IPS-20b (cell line): ENCODE measurements at regions not wholly inside any gene's neighbourhood (a gene's known extent, or its start where the extent isn't known, plus 50 kb on each side); places are given as distances from the start of the nearest gene placed in this dataset.

Experiments used
- H3K27ac ChIP-seq: one replicate; pipeline ENCODE4 v1.5.1; 2013; ENCODE audit warnings: low read length
- H3K27me3 ChIP-seq: 2 replicates; pipeline ENCODE4 v1.6.1; 2013; ENCODE audit warnings: mild to moderate bottlenecking, low read length, inconsistent platforms; ENCODE audit not compliant: insufficient read depth
- H3K36me3 ChIP-seq: 2 replicates; pipeline ENCODE4 v1.6.1; 2013; ENCODE audit warnings: low read depth, mild to moderate bottlenecking, inconsistent platforms, low read length, moderate library complexity; ENCODE audit not compliant: insufficient read depth
- H3K4me1 ChIP-seq: 2 replicates; pipeline ENCODE4 v1.6.1; 2013; ENCODE audit warnings: mild to moderate bottlenecking, control low read depth, inconsistent platforms, low read length, moderate library complexity; ENCODE audit not compliant: insufficient read depth
- H3K4me3 ChIP-seq: 2 replicates; pipeline ENCODE4 v1.5.1; 2013; ENCODE audit warnings: mild to moderate bottlenecking, low read length, inconsistent platforms
- H3K9ac ChIP-seq: 2 replicates; pipeline ENCODE4 v1.6.1; 2013; ENCODE audit warnings: low read depth, mild to moderate bottlenecking, inconsistent platforms, low read length, moderate library complexity
- H3K9me3 ChIP-seq: 2 replicates; pipeline ENCODE4 v1.6.1; 2013; ENCODE audit warnings: mild to moderate bottlenecking, low read depth, low read length, inconsistent platforms; ENCODE audit not compliant: insufficient read depth

DNA sequence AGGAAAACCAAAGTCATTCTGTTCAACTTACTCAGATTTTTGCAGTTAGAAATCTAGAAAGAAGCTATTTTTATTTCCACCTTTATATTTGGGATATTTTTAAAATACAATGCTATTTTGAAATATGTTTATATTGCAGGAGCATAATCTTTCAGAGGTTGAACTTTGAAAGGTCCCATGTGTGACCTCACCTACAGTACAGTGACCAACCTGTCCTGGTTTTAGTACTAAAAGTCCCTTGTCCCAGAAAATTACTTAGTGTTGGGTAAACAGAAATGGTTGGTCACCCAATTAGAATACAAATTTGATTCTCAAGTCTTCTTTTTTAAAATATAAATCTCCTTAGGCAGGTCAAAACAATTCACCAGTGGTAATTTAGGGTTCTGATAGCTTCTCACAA lies 141.6 kb upstream of the FRMD4B start:
- no peaks in the 10 kb centered on the region for H3K4me1 ChIP-seq
- no peak overlapping the region for H3K4me3 ChIP-seq
- no peak overlapping the region for H3K27ac ChIP-seq
- H3K27me3 ChIP-seq, result no peaks in the 10 kb centered on the region
- H3K9ac ChIP-seq, result no peak overlapping the region
- no peaks in the 10 kb centered on the region for H3K36me3 ChIP-seq
- H3K9me3 ChIP-seq, result no peaks in the 10 kb centered on the region

DNA sequence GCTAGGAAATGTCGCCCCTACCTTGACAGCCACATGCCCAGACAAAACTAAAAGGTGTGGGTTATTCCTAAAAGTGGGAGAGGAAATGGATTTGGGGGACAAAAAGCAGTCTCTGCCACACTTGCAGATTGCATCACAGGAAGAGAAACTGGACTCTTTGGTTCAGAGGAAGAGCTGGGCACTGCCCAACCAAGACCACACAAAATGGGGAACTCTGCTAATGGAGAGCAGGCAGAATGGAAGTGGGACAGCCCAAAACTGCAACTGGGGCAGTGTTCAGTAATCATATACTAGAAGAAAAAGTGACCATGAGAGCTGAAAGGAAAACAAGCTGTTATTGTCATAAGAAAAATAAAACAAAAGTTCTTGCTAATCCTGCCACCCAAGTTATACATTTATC lies 138.9 kb upstream of the FRMD4B start:
- Histone ChIP-seq H3K9me3 (no peaks in the 10 kb centered on the region), H3K4me3 (no peak overlapping the region), H3K9ac (no peak overlapping the region), H3K4me1 (no peaks in the 10 kb centered on the region), H3K27me3 (no peaks in the 10 kb centered on the region), H3K27ac (no peak overlapping the region), H3K36me3 (no peaks in the 10 kb centered on the region)

DNA sequence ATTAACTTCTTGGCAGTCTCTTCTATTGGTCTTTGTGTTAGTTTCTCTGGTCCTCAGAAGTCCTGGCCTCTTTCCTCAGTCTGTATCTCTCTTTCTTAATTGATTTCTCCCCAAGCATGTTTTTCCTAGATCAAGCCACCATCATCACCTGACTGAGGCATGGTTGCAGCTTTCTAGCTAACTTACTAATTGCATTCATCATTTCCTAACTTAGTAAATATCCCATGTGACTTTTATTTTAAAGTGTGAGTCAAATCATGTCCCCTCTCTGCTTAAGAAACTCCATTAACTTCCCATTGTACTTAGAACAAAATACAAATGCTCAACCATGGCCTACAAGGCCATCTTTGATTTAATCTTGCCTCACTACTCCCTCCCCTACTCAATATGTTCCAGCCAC lies 135.4 kb upstream of the FRMD4B start:
- H3K27ac ChIP-seq, result no peak overlapping the region
- H3K4me3 ChIP-seq, result no peak overlapping the region
- no peaks in the 10 kb centered on the region for H3K27me3 ChIP-seq
- H3K9ac ChIP-seq, result no peak overlapping the region
- H3K4me1 ChIP-seq, result no peaks in the 10 kb centered on the region
- no peaks in the 10 kb centered on the region for H3K36me3 ChIP-seq
- H3K9me3 ChIP-seq, result no peaks in the 10 kb centered on the region

DNA sequence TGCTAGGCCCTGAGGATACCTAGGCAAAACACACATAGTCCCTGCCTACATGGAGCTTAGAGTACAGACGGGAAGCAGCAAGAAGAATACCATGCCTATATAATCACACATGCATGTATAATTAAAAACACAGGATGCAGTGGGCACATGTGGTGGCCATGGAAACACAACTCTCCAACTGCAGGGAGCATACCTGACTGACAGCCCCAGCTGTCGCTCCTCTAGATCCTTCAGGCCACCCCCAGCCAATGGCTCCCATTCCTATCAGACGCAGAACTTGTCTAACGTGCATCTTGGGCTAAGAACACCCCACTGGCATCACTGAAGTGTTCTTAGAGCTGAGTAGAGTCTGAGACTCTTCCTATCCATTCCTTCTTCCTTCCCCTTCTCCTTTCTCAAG lies 125.5 kb upstream of the FRMD4B start:
- Histone ChIP-seq H3K36me3 (no peaks in the 10 kb centered on the region), H3K4me3 (no peak overlapping the region), H3K4me1 (no peaks in the 10 kb centered on the region), H3K9me3 (no peaks in the 10 kb centered on the region), H3K27me3 (no peaks in the 10 kb centered on the region), H3K27ac (no peak overlapping the region), H3K9ac (no peak overlapping the region)

DNA sequence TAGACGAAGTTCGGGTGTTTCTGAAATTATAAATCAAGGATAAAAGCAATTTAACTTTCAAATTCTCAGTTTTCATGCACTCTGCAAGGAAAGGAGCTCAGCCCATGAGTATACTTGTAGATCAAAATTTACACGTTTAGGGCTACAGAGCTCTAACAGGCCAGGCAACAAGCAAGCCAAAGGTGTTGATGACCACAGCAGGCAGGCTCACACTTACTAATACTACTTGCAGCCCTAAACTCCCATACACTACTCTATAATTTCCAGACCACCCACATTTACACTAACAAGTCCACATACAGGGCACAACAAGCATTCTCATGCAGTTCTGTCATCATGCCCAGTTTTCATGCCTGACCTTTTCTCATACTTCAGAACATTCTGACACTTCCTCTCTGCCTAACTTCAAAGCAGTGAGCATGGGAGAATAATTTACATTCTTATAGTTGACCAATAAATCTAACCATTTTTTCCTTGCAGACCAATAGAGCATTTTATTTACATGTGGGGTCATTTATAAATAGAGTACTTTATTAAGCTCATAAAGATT lies 124.7 kb upstream of the FRMD4B start:
- no peak overlapping the region for H3K9ac ChIP-seq
- H3K36me3 ChIP-seq, result no peaks in the 10 kb centered on the region
- H3K27ac ChIP-seq, result no peak overlapping the region
- no peaks in the 10 kb centered on the region for H3K9me3 ChIP-seq
- H3K4me1 ChIP-seq, result no peaks in the 10 kb centered on the region
- no peak overlapping the region for H3K4me3 ChIP-seq
- no peaks in the 10 kb centered on the region for H3K27me3 ChIP-seq

DNA sequence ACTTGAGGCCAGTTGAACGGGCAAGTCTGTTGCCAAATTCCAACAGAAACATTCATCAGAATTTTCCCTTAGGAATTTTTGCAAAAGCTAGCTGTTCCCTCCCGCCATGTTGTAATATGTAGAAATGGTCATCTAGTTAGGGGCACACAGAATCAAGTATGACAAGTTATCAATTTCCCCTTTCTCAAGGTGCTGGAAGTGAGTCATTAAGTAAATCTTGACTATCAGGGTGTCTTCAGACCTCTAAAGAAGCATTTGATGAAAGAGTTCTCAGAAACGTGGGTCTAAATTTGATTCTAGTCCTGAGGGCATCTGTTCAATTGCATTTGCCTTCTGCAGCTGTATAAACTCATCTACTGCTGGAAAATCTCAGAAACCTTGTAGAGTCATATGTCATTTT lies 123.4 kb upstream of the FRMD4B start:
- no peak overlapping the region for H3K27ac ChIP-seq
- H3K9ac ChIP-seq, result no peak overlapping the region
- no peaks in the 10 kb centered on the region for H3K36me3 ChIP-seq
- H3K27me3 ChIP-seq, result no peaks in the 10 kb centered on the region
- no peaks in the 10 kb centered on the region for H3K9me3 ChIP-seq
- no peak overlapping the region for H3K4me3 ChIP-seq
- no peaks in the 10 kb centered on the region for H3K4me1 ChIP-seq

DNA sequence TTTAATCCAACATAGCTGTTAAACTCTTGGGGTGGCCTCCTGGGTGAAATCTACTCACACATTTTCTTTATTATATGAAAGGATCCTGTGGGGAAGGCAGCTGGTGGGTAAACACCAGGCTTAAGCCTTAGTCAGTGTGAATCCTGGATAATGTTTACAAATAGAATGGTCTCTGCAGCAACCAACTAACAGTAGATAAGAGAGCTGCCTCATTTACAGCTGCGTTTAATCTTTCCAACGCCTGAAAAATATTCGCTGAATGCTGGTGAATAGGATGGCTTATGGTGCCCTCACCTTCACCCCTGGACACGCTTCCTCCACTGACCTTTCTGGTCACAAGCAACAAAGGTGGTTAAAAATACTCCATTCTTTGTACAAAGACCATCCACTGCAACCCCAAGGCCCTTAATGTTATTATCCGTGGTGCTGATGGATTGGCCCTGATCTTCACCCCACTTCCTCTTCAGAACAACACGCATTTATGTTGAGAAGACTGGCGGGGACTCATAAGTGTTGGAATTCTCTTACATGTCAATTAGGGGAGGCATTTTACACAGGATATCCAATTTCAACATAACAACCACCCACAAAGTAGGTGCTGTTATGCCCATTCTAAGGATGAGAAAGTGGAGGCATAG lies 120.0 kb upstream of the FRMD4B start:
- H3K27me3 ChIP-seq, result no peaks in the 10 kb centered on the region
- H3K27ac ChIP-seq, result no peak overlapping the region
- no peak overlapping the region for H3K4me3 ChIP-seq
- no peak overlapping the region for H3K9ac ChIP-seq
- H3K36me3 ChIP-seq, result no peaks in the 10 kb centered on the region
- H3K4me1 ChIP-seq, result no peaks in the 10 kb centered on the region
- H3K9me3 ChIP-seq, result no peaks in the 10 kb centered on the region

DNA sequence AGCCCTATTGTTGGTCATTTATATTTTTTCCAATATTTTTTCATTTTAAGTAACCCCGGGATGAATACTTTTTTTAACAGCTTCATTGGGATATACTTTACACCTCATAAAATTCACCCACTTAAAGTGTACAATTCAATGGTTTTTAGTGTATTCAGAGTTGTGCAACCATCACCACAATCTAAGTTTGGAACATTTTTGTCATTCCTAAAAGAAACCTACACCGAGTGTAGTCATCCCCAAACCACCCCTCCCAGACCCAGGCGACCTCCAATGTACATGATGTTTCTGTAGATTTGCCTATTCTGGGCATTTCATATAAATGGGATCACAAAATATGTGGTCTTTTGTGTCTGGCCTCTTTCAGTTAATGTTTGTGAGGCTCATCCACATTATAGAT lies 118.3 kb upstream of the FRMD4B start:
- Histone ChIP-seq H3K36me3 (no peaks in the 10 kb centered on the region), H3K27me3 (no peaks in the 10 kb centered on the region), H3K9me3 (no peaks in the 10 kb centered on the region), H3K27ac (no peak overlapping the region), H3K4me1 (no peaks in the 10 kb centered on the region), H3K9ac (no peak overlapping the region), H3K4me3 (no peak overlapping the region)

DNA sequence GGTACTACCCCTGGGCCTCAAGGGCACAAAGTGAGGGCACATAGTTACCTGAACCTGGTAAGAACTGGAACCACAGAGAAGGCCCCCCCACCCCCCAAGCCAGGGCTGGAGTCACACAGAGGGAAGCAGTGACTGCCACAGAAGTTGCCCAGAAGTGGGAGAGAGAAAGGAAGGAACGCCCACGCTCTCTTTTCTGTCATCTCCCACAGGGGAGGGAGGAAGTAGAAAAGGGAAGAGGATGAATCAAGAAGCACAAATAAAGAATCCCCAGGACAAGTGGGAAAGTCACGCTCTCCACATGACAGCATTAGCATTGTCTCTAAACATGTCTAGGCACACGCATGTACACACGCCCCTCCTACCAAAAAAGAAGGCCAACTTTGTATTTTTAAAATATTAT lies 114.7 kb upstream of the FRMD4B start:
- Histone ChIP-seq H3K27me3 (no peaks in the 10 kb centered on the region), H3K9ac (no peak overlapping the region), H3K9me3 (no peaks in the 10 kb centered on the region), H3K4me1 (no peaks in the 10 kb centered on the region), H3K27ac (no peak overlapping the region), H3K4me3 (no peak overlapping the region), H3K36me3 (no peaks in the 10 kb centered on the region)

DNA sequence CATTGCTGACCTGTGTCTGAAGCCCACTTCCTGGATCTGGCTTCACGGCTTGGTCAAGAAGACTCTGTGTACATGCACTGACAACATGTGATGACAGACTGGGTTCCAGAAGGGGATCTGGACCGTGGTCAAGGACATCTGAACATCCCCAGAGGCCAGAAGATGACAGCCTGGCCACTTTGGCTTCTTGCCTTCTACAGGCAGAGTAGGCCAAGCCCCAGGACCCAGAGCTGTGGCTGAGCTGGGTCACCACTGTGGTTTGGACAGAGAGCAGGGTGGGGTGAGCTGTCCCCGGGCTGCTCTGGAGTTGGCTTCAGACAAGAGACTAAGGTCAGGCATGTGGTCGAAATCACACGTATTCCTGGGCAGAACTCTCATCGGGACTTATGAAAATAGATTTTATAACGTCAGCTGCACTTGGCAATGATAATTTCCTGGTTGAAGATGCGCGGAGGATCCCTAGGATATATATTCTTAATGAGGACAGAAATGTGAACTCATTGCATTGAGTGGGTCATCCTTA lies 114.1 kb upstream of the FRMD4B start:
- H3K4me1 ChIP-seq, result no peaks in the 10 kb centered on the region
- H3K27ac ChIP-seq, result no peak overlapping the region
- no peaks in the 10 kb centered on the region for H3K36me3 ChIP-seq
- no peak overlapping the region for H3K9ac ChIP-seq
- H3K9me3 ChIP-seq, result no peaks in the 10 kb centered on the region
- H3K27me3 ChIP-seq, result no peaks in the 10 kb centered on the region
- no peak overlapping the region for H3K4me3 ChIP-seq

DNA sequence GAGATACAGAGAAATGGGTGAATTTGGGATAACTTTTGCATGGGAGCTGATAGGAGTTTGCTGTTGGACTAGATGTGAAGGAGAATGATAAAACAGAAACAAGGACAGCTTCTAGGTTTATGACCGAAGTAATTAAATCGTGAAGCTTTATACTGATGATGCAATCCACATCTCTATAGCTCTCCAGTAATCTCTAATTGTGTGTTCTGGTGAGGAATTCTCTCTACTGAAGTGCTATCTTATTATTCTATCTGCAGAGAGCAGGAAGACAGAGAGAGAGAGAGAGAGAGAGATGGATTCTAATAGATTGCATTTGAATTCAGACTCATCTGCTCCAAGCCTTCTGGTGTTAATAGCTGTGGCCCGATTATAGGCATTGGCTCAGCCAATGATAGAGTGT lies 113.5 kb upstream of the FRMD4B start:
- Histone ChIP-seq H3K4me1 (no peaks in the 10 kb centered on the region), H3K4me3 (no peak overlapping the region), H3K27ac (no peak overlapping the region), H3K36me3 (no peaks in the 10 kb centered on the region), H3K9ac (no peak overlapping the region), H3K9me3 (no peaks in the 10 kb centered on the region), H3K27me3 (no peaks in the 10 kb centered on the region)

DNA sequence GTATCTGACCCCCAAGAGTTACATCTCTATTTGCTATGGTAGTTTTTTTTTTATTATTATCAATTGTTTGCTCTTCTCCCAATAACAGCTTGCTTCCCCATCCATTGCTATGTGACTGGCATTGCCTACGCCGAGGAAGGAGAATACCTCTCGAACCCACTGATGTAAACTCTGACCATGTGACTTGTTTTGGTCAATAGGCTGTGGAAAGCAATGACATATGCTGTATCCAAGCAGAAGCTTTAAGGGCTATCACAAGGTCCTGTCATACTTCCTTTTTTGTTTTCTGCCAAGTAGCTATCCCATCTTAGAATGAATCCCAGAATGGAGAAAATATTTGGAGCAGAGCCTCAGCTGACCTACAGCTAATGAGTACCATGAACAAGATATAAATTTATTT lies 111.0 kb upstream of the FRMD4B start:
- Histone ChIP-seq H3K36me3 (no peaks in the 10 kb centered on the region), H3K27me3 (no peaks in the 10 kb centered on the region), H3K4me1 (no peaks in the 10 kb centered on the region), H3K9ac (no peak overlapping the region), H3K4me3 (no peak overlapping the region), H3K9me3 (no peaks in the 10 kb centered on the region), H3K27ac (no peak overlapping the region)
